ENCODE measurements at regions not wholly inside any gene's neighbourhood (a gene's known extent, or its start where the extent isn't known, plus 50 kb on each side); places are given as distances from the start of the nearest gene placed in this dataset.

- Histone ChIP-seq H3K79me2 (ENCODE audit: control insufficient read depth, insufficient read depth, low read length) (no peaks in the 10 kb centered on the region), H3K27ac (ENCODE audit: insufficient read depth, low read depth, low read length) (no peak overlapping the region), H3K9me1 (replicated peaks; ENCODE audit: control insufficient read depth, extremely low read depth, insufficient read depth, low read length) (no peaks in the 10 kb centered on the region), H3K9ac (replicated peaks; ENCODE audit: extremely low read depth, insufficient read depth, low read length) (no peak overlapping the region), H3K9me3 (replicated peaks; ENCODE audit: control insufficient read depth, insufficient read depth, low read length) (peaks cover 3% of the 10 kb centered on the region), H4K20me1 (replicated peaks; ENCODE audit: control insufficient read depth, extremely low read depth, insufficient read depth, low read length) (no peaks in the 10 kb centered on the region), H3K36me3 (ENCODE audit: control insufficient read depth in 2 of 2, extremely low read depth in 1 of 2, insufficient read depth in 2 of 2, low read length in 2 of 2) (no peaks in the 10 kb centered on the region), H3K4me3 (replicated peaks in 1 of 3; ENCODE audit: insufficient read depth in 1 of 3, low read depth in 1 of 3, low read length in 3 of 3) (no peak overlapping the region), H2AFZ (ENCODE audit: low read depth, low read length) (no peak overlapping the region), H3K27me3 (ENCODE audit: control insufficient read depth in 2 of 2, insufficient read depth in 2 of 2, low read length in 2 of 2) (no peaks in the 10 kb centered on the region), H3K4me1 (ENCODE audit: control insufficient read depth, extremely low read depth, insufficient read depth, low read length) (no peaks in the 10 kb centered on the region), H3K4me2 (ENCODE audit: insufficient read depth, low read length) (no peak overlapping the region)
- TF ChIP-seq MYC (IDR thresholded peaks at IDR 0.05; ENCODE audit: low read depth, low read length) (no peak), JUN (IDR thresholded peaks at IDR 0.05; ENCODE audit: borderline replicate concordance, insufficient read depth, insufficient read length, low read depth) (no peak), MAX (IDR thresholded peaks at IDR 0.05; ENCODE audit: insufficient read depth, insufficient read length) (no peak), FOS (IDR thresholded peaks at IDR 0.05; ENCODE audit: borderline replicate concordance, insufficient read depth, low read length) (no peak), POLR2A (IDR thresholded peaks at IDR 0.05; ENCODE audit: low read depth, low read length) (no peak), CTCF (IDR thresholded peaks at IDR 0.05; ENCODE audit: extremely low read depth in 1 of 2, insufficient read depth in 1 of 2, low read depth in 1 of 2, low read length in 2 of 2) (no peak), GATA2 (IDR thresholded peaks at IDR 0.05; ENCODE audit: insufficient read depth, insufficient read length, low read depth, low read length) (no peak)
- ChIA-PET CTCF (no interaction called here), POLR2A (no interaction called here)
- dilution Hi-C loops (cut with MboI; ENCODE audit: extremely low pct_ligation_motif_present, low sequenced_read_pairs) = no loop called here
- BruUV-seq (replicated peaks) = no TSS peak
- DNase-seq (ENCODE audit: low read depth, low spot score) = no peak
- intact Hi-C loops (cut with micrococcal nuclease) = no loop called here
- no peak for FAIRE-seq
These were observed 1613.6 kb upstream of the PRMT6 start for GRCh38 chr1:105442901-105443300.

- no TSS peak for BruUV-seq (replicated peaks)
- POLR2A ChIA-PET = no interaction called here
- intact Hi-C loops (cut with micrococcal nuclease) (no loop called here), dilution Hi-C loops (cut with MboI; ENCODE audit: extremely low pct_ligation_motif_present, low sequenced_read_pairs) (no loop called here)
- Histone ChIP-seq H3K27me3 (ENCODE audit: control insufficient read depth in 2 of 2, insufficient read depth in 2 of 2, low read length in 2 of 2) (no peaks in the 10 kb centered on the region), H3K9ac (replicated peaks; ENCODE audit: extremely low read depth, insufficient read depth, low read length) (no peak overlapping the region), H3K4me3 (replicated peaks in 1 of 3; ENCODE audit: insufficient read depth in 1 of 3, low read depth in 1 of 3, low read length in 3 of 3) (no peak overlapping the region), H3K79me2 (ENCODE audit: control insufficient read depth, insufficient read depth, low read length) (no peaks in the 10 kb centered on the region), H2AFZ (ENCODE audit: low read depth, low read length) (no peak overlapping the region), H3K36me3 (ENCODE audit: control insufficient read depth in 2 of 2, extremely low read depth in 1 of 2, insufficient read depth in 2 of 2, low read length in 2 of 2) (no peaks in the 10 kb centered on the region), H3K4me2 (ENCODE audit: insufficient read depth, low read length) (no peak overlapping the region), H3K4me1 (ENCODE audit: control insufficient read depth, extremely low read depth, insufficient read depth, low read length) (no peaks in the 10 kb centered on the region), H3K9me1 (replicated peaks; ENCODE audit: control insufficient read depth, extremely low read depth, insufficient read depth, low read length) (no peaks in the 10 kb centered on the region), H4K20me1 (replicated peaks; ENCODE audit: control insufficient read depth, extremely low read depth, insufficient read depth, low read length) (no peaks in the 10 kb centered on the region), H3K9me3 (replicated peaks; ENCODE audit: control insufficient read depth, insufficient read depth, low read length) (no peaks in the 10 kb centered on the region), H3K27ac (ENCODE audit: insufficient read depth, low read depth, low read length) (no peak overlapping the region)
- CTCF ChIA-PET = no interaction called here
- FAIRE-seq = no peak
- no peak for DNase-seq (ENCODE audit: low read depth, low spot score)
- TF ChIP-seq MAX (IDR thresholded peaks at IDR 0.05; ENCODE audit: insufficient read depth, insufficient read length) (no peak), JUN (IDR thresholded peaks at IDR 0.05; ENCODE audit: borderline replicate concordance, insufficient read depth, insufficient read length, low read depth) (no peak), CTCF (IDR thresholded peaks at IDR 0.05; ENCODE audit: extremely low read depth in 1 of 2, insufficient read depth in 1 of 2, low read depth in 1 of 2, low read length in 2 of 2) (no peak), POLR2AphosphoS5 (IDR thresholded peaks at IDR 0.05; ENCODE audit: insufficient read depth, low read depth, low read length) (no peak)
These were observed 1596.7 kb upstream of the PRMT6 start for GRCh38 chr1:105459759-105460158.

All from endothelial cell of umbilical vein (primary cell).